Ectodermal cell (in vitro differentiated cells): ENCODE measurements at regions not wholly inside any gene's neighbourhood (a gene's known extent, or its start where the extent isn't known, plus 50 kb on each side); places are given as distances from the start of the nearest gene placed in this dataset.

Source experiments
- H3K27ac ChIP-seq: 2 replicates; pipeline ENCODE4 v1.7.0; 2013; ENCODE audit warnings: mild to moderate bottlenecking, low read depth, low read length; ENCODE audit not compliant: insufficient read depth, poor library complexity, severe bottlenecking
- H3K27me3 ChIP-seq: 2 replicates; pipeline ENCODE4 v1.7.0; 2013; ENCODE audit warnings: mild to moderate bottlenecking, low read length; ENCODE audit not compliant: insufficient read depth, control insufficient read depth, poor library complexity, severe bottlenecking
- H3K36me3 ChIP-seq: one replicate; pipeline ENCODE4 v1.7.0; 2013; ENCODE audit warnings: low read length; ENCODE audit not compliant: control insufficient read depth, insufficient read depth
- H3K4me1 ChIP-seq: one replicate; pipeline ENCODE4 v1.7.0; 2013; ENCODE audit warnings: low read length; ENCODE audit not compliant: control insufficient read depth, insufficient read depth
- H3K4me3 ChIP-seq: 2 replicates; pipeline ENCODE4 v1.7.0; 2013; ENCODE audit warnings: low read depth, low read length, control low read depth; ENCODE audit not compliant: insufficient read depth
- H3K9me3 ChIP-seq: 2 replicates; pipeline ENCODE4 v1.7.0; 2013; ENCODE audit warnings: mild to moderate bottlenecking, low read length, moderate library complexity; ENCODE audit not compliant: control insufficient read depth
- WGBS, 2 experiments: methylation state at CpG; one replicate each; pipeline ENCODE4 v1.1.7; 2013; ENCODE audit warnings: missing lambda C conversion rate in 2 of 2; 5-methylcytosine and 5-hydroxymethylcytosine counted together

DNA sequence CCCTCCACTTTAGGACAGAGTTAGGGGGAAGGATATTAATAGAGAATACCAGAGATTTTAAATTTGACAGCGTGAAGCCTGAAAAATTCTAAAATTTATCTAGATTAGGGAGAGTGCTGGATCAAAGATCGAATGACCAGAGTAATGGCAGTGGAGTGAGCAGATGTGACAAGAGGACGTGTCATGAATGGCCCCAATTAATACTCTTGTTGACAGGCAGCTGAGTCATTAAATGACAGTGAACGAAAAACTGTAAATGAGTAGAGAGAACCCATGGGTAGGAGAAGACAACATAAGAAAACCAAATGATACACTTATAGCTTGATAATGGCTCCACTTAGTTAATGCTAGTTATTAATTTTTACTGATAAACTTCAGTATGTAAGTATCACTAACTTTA, 73.9 kb upstream of the PLEKHA5 start:
- H3K9me3 ChIP-seq = no peaks in the 10 kb centered on the region
- H3K36me3 ChIP-seq = no peaks in the 10 kb centered on the region
- no peak overlapping the region for H3K27ac ChIP-seq
- H3K4me1 ChIP-seq = no peaks in the 10 kb centered on the region
- WGBS, 2 experiments = 90 to 93% methylated on average over 4 of the region's 4 CpGs
- no peaks in the 10 kb centered on the region for H3K27me3 ChIP-seq
- no peak overlapping the region for H3K4me3 ChIP-seq

DNA sequence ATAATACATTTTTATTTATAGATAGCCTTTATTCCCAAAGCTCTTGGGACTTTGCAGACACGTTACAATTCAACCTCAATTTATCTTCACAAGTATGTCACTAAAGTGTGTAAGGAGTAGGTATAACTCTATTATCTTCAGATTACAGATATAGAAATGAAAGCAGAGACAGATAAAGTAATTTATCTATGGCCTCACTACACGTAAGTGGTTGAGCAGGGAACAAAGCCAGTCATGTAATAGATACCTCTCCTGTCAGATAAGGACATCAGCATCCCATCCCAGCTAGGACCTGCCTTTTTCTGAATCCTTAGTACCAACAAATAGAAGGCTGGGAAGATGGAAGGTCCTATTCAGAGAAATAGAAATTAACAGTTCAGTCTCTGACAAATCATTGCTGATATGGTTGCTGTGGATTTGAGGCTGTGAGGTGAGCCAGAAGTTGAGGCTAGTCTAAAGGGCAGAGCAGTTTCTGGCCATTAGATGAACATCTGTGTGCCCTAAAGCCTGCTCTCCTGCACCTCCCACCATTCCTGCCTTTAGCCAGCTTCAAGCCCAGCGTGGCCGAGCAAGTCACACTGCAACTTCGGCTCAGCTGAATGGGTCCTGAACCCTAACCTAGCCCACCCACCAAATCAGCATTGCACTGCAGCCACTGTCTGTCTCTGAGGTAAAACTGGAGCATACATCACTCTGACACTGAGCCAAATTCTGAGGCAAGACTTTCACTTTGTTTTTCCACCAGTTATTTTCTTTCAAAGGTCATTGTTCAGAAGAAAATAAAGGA, 71.1 kb upstream of the PLEKHA5 start:
- 54 to 61% methylated on average over 4 of the region's 5 CpGs for WGBS, 2 experiments
- H3K27me3 ChIP-seq = no peaks in the 10 kb centered on the region
- H3K36me3 ChIP-seq = no peaks in the 10 kb centered on the region
- H3K4me3 ChIP-seq = no peak overlapping the region
- no peaks in the 10 kb centered on the region for H3K4me1 ChIP-seq
- H3K27ac ChIP-seq = no peak overlapping the region
- H3K9me3 ChIP-seq = no peaks in the 10 kb centered on the region

DNA sequence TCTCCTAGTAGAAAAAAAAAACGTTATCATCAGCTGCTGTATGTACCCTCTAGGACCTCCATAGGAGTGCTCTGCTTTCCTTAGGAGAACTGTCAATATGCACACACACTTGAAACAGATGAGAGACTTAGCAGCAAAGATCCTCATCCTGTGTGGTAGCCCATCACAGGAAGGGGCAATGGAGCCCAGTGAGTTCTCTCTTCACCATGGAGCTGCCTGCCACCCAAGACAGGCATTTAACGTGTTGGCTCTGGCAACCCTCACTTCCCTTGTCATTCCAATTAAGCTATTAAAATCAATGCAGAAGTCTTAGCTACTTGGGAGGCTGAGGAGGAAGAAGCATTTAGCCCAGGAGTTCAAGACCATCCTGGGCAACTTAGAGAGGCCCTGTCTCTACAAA, 64.8 kb upstream of the PLEKHA5 start:
- H3K36me3 ChIP-seq = no peaks in the 10 kb centered on the region
- no peaks in the 10 kb centered on the region for H3K27me3 ChIP-seq
- no peaks in the 10 kb centered on the region for H3K9me3 ChIP-seq
- H3K4me3 ChIP-seq = no peak overlapping the region
- H3K4me1 ChIP-seq = peaks cover 7% of the 10 kb centered on the region
- 35 to 43% methylated on average over 2 of the region's 2 CpGs for WGBS, 2 experiments
- no peak overlapping the region for H3K27ac ChIP-seq

DNA sequence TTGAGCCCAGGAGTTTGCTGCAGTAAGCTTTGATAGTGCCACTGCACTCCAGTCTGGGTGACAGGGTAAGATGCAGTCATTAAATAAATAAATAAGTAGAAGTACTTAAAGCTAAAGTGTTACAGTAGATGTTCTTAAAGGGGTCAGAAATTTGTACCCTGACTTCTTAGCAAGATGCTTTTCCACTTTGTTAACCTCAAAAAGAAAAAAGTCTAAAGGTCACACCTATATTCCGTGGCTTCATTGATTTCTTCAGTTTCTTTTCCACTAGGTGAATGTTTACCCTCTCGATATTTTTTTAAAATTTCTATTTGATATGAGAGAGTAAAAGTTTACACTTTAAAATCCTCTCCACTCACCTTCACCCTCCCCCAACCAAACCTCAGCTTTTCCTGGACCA, 64.3 kb upstream of the PLEKHA5 start:
- 100% methylated on average over 1 of the region's 2 CpGs for WGBS, 2 experiments
- no peaks in the 10 kb centered on the region for H3K9me3 ChIP-seq
- no peak overlapping the region for H3K4me3 ChIP-seq
- peaks cover 7% of the 10 kb centered on the region for H3K4me1 ChIP-seq
- no peaks in the 10 kb centered on the region for H3K36me3 ChIP-seq
- H3K27ac ChIP-seq = no peak overlapping the region
- no peaks in the 10 kb centered on the region for H3K27me3 ChIP-seq

DNA sequence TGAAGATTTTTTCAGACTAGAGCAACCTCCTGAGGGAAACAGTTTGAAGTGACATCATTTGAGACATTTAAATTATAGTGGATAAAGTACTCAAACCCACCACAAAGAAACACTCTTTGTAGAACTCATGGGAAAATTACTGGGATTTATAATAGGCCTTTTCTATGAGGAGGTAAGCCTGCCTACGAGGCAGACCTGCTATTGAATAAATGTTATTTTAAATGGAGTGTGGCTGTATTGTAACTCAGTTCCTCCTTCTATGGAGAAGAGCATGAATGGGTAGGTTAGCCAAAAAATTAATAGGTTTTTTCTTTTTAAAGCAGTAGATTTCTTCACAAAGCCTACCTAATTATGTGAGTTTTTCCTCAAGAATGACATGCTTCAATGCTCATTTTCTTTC, 63.7 kb upstream of the PLEKHA5 start:
- H3K4me3 ChIP-seq = no peak overlapping the region
- H3K4me1 ChIP-seq = peaks cover 7% of the 10 kb centered on the region
- H3K27ac ChIP-seq = no peak overlapping the region
- no peaks in the 10 kb centered on the region for H3K36me3 ChIP-seq
- 62 to 74% methylated on average over 1 of the region's 1 CpG for WGBS, 2 experiments
- no peaks in the 10 kb centered on the region for H3K9me3 ChIP-seq
- H3K27me3 ChIP-seq = no peaks in the 10 kb centered on the region

DNA sequence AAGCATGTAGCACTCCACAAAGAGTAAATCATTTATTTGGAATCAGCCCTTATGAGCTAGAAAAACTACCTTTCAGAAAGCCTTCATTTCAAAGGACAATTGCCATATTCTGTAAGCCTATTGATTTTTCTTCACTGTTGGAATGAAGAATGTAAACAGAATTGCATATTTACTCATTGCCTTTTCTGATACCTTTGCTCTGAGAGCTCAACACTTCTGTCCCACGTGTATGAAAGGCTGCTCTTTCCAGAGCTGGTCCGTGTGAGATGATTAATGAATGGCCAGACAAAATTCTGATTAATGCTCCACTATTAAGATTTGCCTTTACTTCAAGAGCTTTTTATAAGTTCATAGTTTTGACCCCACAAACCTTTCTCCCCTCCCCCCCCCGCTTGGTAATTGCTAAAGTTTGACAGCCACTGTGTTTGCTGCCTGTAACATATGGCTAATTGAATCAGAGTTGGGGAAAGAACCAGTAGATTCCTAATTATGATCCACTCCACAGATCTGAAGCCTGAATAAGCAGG, 63.0 kb upstream of the PLEKHA5 start:
- Histone ChIP-seq H3K27me3 (no peaks in the 10 kb centered on the region), H3K9me3 (no peaks in the 10 kb centered on the region), H3K27ac (no peak overlapping the region), H3K4me3 (no peak overlapping the region), H3K4me1 (peaks cover 7% of the 10 kb centered on the region), H3K36me3 (no peaks in the 10 kb centered on the region)
- WGBS, 2 experiments = 35 to 56% methylated on average over 2 to 3 of the region's 3 CpGs

DNA sequence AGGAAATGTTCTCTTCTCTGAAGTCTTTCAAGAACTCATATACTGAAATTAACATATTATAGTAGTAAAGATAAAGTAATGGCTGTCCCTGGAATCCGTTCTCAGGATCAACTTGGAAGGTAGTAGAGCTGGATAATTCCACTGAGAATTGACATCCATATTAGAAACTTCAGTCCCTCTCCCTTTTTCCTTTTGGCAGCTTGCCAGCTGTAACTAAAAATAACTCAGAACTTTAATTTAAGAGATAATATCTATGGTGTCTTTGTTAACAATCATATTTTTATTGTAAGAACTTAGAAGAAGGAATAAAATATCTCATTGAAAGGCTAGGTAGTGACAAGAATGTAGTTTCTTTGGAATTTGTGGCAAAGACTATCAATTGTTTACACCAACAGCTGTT, 61.4 kb upstream of the PLEKHA5 start:
- Histone ChIP-seq H3K9me3 (no peaks in the 10 kb centered on the region), H3K36me3 (no peaks in the 10 kb centered on the region), H3K4me1 (peaks cover 7% of the 10 kb centered on the region), H3K27ac (no peak overlapping the region), H3K4me3 (no peak overlapping the region), H3K27me3 (no peaks in the 10 kb centered on the region)
- 86% methylated on average over 1 of the region's 1 CpG; no CpG with 5 or more reads in 1 of the 2 experiments for WGBS, 2 experiments

DNA sequence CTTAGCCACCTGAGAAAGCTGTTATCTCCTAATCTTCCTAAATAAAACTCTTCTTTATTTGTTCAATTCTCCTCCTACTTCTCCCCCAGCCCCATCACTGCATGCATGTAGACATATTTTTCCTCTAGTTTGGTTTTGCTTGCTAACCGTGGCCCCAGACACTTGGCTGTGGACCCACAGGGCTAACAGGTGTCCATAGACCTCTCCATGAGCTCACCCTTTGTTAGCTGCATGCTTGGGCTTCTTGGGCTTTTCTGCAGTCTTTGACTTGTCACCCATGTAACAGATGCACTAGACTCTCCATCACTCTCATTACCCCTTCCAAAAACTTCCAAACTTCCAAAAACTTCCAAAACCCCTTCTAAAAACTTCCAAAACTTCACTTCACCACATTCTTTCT, 59.2 kb upstream of the PLEKHA5 start:
- Histone ChIP-seq H3K27me3 (no peaks in the 10 kb centered on the region), H3K4me3 (no peak overlapping the region), H3K9me3 (no peaks in the 10 kb centered on the region), H3K4me1 (peaks cover 7% of the 10 kb centered on the region), H3K27ac (no peak overlapping the region), H3K36me3 (no peaks in the 10 kb centered on the region)
- 93 to 94% methylated on average over 1 of the region's 1 CpG for WGBS, 2 experiments

DNA sequence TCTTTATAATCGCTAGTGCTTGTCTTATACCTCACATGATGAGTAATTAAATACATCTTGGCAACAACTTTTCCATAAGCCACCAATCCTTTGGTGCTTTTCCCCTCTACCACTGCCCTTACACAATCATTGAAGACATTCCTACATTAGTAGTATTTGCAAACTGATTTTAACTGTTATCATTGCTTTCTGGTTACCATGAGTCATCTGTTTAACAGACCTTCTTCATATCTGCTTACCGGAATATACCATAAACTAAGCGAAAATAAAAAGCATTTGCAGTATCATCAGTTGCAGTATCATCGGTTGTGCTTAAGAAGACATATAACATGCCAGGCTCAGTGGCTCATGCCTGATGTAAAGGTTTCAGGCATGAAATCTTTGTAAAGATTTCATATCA, 54.8 kb upstream of the PLEKHA5 start:
- Histone ChIP-seq H3K4me3 (no peak overlapping the region), H3K27ac (no peak overlapping the region), H3K9me3 (no peaks in the 10 kb centered on the region), H3K27me3 (no peaks in the 10 kb centered on the region), H3K36me3 (no peaks in the 10 kb centered on the region), H3K4me1 (no peaks in the 10 kb centered on the region)
- 75% methylated on average over 4 of the region's 4 CpGs for WGBS, 2 experiments

DNA sequence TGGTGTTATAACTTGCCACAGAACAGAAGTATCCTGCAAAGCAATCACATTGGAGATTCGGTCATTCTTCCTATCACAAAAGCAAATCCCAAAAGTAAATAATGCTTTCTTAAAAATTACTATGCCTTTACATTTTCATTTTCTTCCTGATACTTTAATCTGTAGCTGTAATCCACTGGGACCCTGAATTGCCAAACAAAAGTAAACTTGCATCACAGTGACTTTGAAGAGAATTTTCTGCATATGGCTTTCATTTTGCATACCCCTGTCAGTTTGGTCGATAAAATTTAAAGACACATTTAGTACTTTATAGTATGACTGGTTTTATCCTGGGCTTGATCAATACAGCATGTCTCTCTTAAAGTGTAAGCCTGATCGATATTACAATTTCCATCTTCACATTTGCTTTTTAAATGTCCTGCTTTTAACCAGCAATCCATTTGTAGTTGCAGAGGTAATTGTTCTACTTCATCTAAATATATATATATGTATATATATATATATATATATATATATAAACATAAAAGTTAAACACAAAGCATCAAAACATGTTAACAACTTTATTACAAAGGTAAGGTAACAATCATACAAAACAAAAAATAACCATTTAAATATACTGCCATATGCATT, 53.7 kb upstream of the PLEKHA5 start:
- Histone ChIP-seq H3K9me3 (no peaks in the 10 kb centered on the region), H3K4me1 (no peaks in the 10 kb centered on the region), H3K27ac (no peak overlapping the region), H3K36me3 (no peaks in the 10 kb centered on the region), H3K4me3 (no peak overlapping the region), H3K27me3 (no peaks in the 10 kb centered on the region)
- 92 to 96% methylated on average over 1 to 3 of the region's 3 CpGs for WGBS, 2 experiments
